ENCODE measurements at regions not wholly inside any gene's neighbourhood (a gene's known extent, or its start where the extent isn't known, plus 50 kb on each side); places are given as distances from the start of the nearest gene placed in this dataset.

DNA sequence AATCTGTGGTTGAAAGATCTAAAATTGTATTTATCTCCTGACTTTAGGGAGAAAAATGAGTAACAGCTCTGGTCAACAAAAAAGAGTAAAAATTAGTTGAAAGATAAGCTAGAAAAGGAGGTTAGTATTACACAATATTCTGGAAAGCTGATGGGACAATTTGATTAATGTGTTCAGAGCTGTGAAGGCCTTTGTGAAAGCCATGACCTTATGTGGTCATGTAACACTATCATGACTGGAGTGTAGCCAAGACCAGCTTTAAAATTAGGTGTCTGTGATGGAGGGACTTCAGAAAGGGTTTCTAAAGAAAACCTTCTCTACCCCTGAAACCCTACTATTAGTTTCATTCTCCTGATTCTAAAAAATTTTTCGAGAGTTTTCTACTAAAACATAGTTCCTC, 127.2 kb downstream of the NFKBIZ start:
- Histone ChIP-seq H3K9me3 (no peaks in the 10 kb centered on the region), H3K27me3 (no peaks in the 10 kb centered on the region), H3K36me3 (no peaks in the 10 kb centered on the region), H3K4me3 (no peak overlapping the region), H3K4me1 (peaks cover 7% of the 10 kb centered on the region), H3K27ac (no peak overlapping the region)
- TF ChIP-seq POLR2AphosphoS5 (IDR thresholded peaks at IDR 0.05) (no peak), POLR2A (IDR thresholded peaks at IDR 0.05) (no peak), CTCF (IDR thresholded peaks at IDR 0.05) (no peak), EP300 (IDR thresholded peaks at IDR 0.05) (no peak)
- no peak for DNase-seq (ENCODE audit: low spot score in 2 of 2)
- 82% methylated on average over 1 of the region's 1 CpG for WGBS

GRCh38 chr3:101978348-101978747, 129.0 kb downstream of the NFKBIZ start:
- no peak overlapping the region for H3K4me3 ChIP-seq
- 47% methylated on average over 2 of the region's 2 CpGs for WGBS
- no peak for DNase-seq (ENCODE audit: low spot score in 2 of 2)
- H3K9me3 ChIP-seq = no peaks in the 10 kb centered on the region
- no peak overlapping the region for H3K27ac ChIP-seq
- H3K36me3 ChIP-seq = no peaks in the 10 kb centered on the region
- no peaks in the 10 kb centered on the region for H3K4me1 ChIP-seq
- TF ChIP-seq POLR2AphosphoS5 (IDR thresholded peaks at IDR 0.05) = no peak
- TF ChIP-seq POLR2A (IDR thresholded peaks at IDR 0.05) = no peak
- no peak for TF ChIP-seq CTCF (IDR thresholded peaks at IDR 0.05)
- no peak for TF ChIP-seq EP300 (IDR thresholded peaks at IDR 0.05)
- H3K27me3 ChIP-seq = no peaks in the 10 kb centered on the region

DNA sequence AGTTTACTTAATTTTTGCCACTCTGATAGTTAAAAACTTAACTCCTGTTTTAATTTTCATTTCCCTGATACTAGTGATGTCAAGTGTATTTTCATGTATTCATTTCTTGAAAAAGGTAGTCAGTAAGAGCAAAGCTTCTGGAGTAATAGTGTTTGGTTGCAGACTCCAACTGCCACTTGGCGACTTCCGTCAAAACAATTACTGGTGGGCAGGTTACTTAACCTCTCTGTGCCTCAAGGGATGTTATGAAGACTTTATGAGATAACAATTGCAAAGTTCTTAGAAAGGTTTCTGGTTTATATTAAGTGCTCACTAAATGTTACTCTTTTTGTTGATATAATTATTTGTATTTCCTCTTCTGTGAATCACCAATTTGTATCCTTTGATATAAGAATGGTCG, 129.7 kb downstream of the NFKBIZ start:
- Histone ChIP-seq H3K36me3 (no peaks in the 10 kb centered on the region), H3K27ac (no peak overlapping the region), H3K27me3 (no peaks in the 10 kb centered on the region), H3K4me3 (no peak overlapping the region), H3K4me1 (no peaks in the 10 kb centered on the region), H3K9me3 (no peaks in the 10 kb centered on the region)
- no peak for DNase-seq (ENCODE audit: low spot score in 2 of 2)
- TF ChIP-seq POLR2AphosphoS5 (IDR thresholded peaks at IDR 0.05) (no peak), CTCF (IDR thresholded peaks at IDR 0.05) (no peak), POLR2A (IDR thresholded peaks at IDR 0.05) (no peak)
- 87% methylated on average over 3 of the region's 3 CpGs for WGBS

GRCh38 chr3:101984356-101984755, 135.0 kb downstream of the NFKBIZ start:
- Histone ChIP-seq H3K36me3 (no peaks in the 10 kb centered on the region), H3K27me3 (no peaks in the 10 kb centered on the region), H3K4me3 (no peak overlapping the region), H3K4me1 (no peaks in the 10 kb centered on the region), H3K27ac (no peak overlapping the region), H3K9me3 (no peaks in the 10 kb centered on the region)
- WGBS = 50% methylated on average over 4 of the region's 4 CpGs
- no peak for DNase-seq (ENCODE audit: low spot score in 2 of 2)
- TF ChIP-seq EP300 (IDR thresholded peaks at IDR 0.05) (no peak), CTCF (IDR thresholded peaks at IDR 0.05) (no peak), POLR2AphosphoS5 (IDR thresholded peaks at IDR 0.05) (no peak), POLR2A (IDR thresholded peaks at IDR 0.05) (no peak)

DNA sequence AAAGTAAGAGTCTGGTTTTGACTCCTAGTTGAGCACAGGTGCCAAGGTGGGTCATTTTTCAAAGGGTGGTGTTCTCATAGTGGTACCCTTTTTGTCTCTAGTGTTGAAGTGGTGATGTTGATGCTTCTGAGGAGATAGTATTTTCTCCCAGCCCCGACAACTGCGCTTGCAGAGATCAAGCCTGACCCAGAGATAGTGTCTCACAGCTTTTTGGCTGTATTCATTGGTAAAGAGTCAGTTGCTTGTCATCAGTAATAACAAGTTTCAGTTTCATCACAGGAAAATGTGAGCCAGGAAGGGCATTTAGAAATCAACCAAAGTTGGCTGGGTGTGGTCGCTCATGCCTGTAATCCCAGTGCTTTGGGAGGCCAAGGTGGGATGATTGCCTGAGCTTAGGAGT, 139.3 kb downstream of the NFKBIZ start:
- no peak for DNase-seq (ENCODE audit: low spot score in 2 of 2)
- H3K27me3 ChIP-seq = no peaks in the 10 kb centered on the region
- TF ChIP-seq CTCF (IDR thresholded peaks at IDR 0.05) = no peak
- TF ChIP-seq POLR2AphosphoS5 (IDR thresholded peaks at IDR 0.05) = no peak
- TF ChIP-seq EP300 (IDR thresholded peaks at IDR 0.05) = no peak
- TF ChIP-seq POLR2A (IDR thresholded peaks at IDR 0.05) = no peak

More for the DNA sequence above, 139.3 kb downstream of the NFKBIZ start:
- 72% methylated on average over 3 of the region's 3 CpGs for WGBS
- Histone ChIP-seq H3K4me3 (no peak overlapping the region), H3K27ac (no peak overlapping the region), H3K9me3 (no peaks in the 10 kb centered on the region), H3K36me3 (no peaks in the 10 kb centered on the region), H3K4me1 (peaks cover 20% of the 10 kb centered on the region)
